NB4 (cell line): ENCODE measurements at regions not wholly inside any gene's neighbourhood (a gene's known extent, or its start where the extent isn't known, plus 50 kb on each side); places are given as distances from the start of the nearest gene placed in this dataset.

Source experiments
- DNase-seq: peaks from one replicate; pipeline ENCODE4 v3.0.0; 2010; ENCODE audit warnings: low read depth
- H3K4me3 ChIP-seq: one replicate; pipeline ENCODE4 v1.5.1; 2011; ENCODE audit warnings: mild to moderate bottlenecking, low read depth, low read length, moderate library complexity
- CTCF ChIP-seq: IDR thresholded peaks from one replicate; pipeline ENCODE4 v1.5.1; 2012; ENCODE audit warnings: low read depth, low read length
- MAX ChIP-seq: IDR thresholded peaks from 2 replicates; pipeline ENCODE4 v1.6.1; 2011; ENCODE audit warnings: low read depth, low read length
- MYC ChIP-seq: IDR thresholded peaks from 2 replicates; pipeline ENCODE4 v1.6.1; 2011; ENCODE audit warnings: low read depth, low read length
- POLR2A ChIP-seq: IDR thresholded peaks from 2 replicates; pipeline ENCODE4 v1.6.1; 2011; ENCODE audit warnings: mild to moderate bottlenecking; ENCODE audit not compliant: insufficient read length; ENCODE audit errors: extremely low read depth

- H3K4me3 ChIP-seq = no peak overlapping the region
- DNase-seq = no peak
- TF ChIP-seq MYC (no peak), CTCF (no peak), POLR2A (no peak), MAX (no peak)
Measured at GRCh38 chr2:144692661-144693060, 172.7 kb upstream of the ZEB2 start.

GRCh38 chr2:144690771-144691170 lies 170.9 kb upstream of the ZEB2 start:
- no peak for TF ChIP-seq CTCF
- TF ChIP-seq MYC = no peak
- no peak for TF ChIP-seq POLR2A
- TF ChIP-seq MAX = no peak
- H3K4me3 ChIP-seq = no peak overlapping the region
- no peak for DNase-seq

GRCh38 chr2:144686518-144687215 lies 166.7 kb upstream of the ZEB2 start:
- no peak overlapping the region for H3K4me3 ChIP-seq
- no peak for TF ChIP-seq MYC
- TF ChIP-seq MAX = no peak
- no peak for TF ChIP-seq POLR2A
- DNase-seq = peak; percentile 88

- TF ChIP-seq MAX (peak; percentile 12; the same call in 1 of the 2 replicates), POLR2A (no peak)
- peak; percentile 55 for DNase-seq
- H3K4me3 ChIP-seq = no peak overlapping the region
Measured at GRCh38 chr2:144683966-144684365, 164.0 kb upstream of the ZEB2 start.

- no peak for TF ChIP-seq CTCF
- peak; percentile 97 for TF ChIP-seq MAX
- TF ChIP-seq MYC = peak; percentile 90
- peak; percentile 75 for DNase-seq
- no peak overlapping the region for H3K4me3 ChIP-seq
Measured at GRCh38 chr2:144683107-144683753, 163.3 kb upstream of the ZEB2 start.

GRCh38 chr2:144682248-144682647 lies 162.3 kb upstream of the ZEB2 start:
- no peak for TF ChIP-seq MYC
- TF ChIP-seq POLR2A = no peak
- TF ChIP-seq MAX = no peak
- no peak for TF ChIP-seq CTCF
- peak; percentile 70 for DNase-seq
- H3K4me3 ChIP-seq = no peak overlapping the region
